GM19468 (cell line): ENCODE measurements at regions not wholly inside any gene's neighbourhood (a gene's known extent, or its start where the extent isn't known, plus 50 kb on each side); places are given as distances from the start of the nearest gene placed in this dataset.
"Not testable (repeated sequence)": the region's sequence is repeated elsewhere in the genome, so short reads cannot be mapped to it uniquely, and the experiment has no call there.

Experiments
- ATAC-seq: cut with Tn5 transposase; IDR thresholded peaks from one replicate; pipeline ENCODE4 v1.9.1; 2021; ENCODE audit warnings: mild to moderate bottlenecking, moderate library complexity, moderate number of reproducible peaks; ENCODE audit not compliant: unreplicated experiment; ENCODE audit errors: extremely low read depth

DNA sequence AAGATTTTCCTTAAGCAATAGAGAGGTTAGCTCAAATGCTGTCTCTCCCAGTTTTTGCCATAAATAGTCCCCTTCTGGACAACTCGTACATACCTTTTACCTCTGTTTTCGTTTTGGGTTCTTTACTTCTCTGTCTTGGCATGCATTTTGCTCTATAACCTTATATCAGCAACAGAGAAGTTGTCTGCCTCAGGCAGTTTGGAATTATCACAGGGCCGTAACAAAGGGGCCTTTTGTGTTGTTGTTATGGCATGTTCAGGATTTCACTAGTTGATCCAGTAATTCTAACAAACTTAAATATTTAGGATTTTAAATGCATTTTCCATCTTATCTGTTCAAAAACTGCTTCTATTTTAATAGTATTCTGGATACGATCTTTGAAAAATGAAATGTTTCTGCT lies 259.8 kb downstream of the CD109 start:
- no peak for ATAC-seq

DNA sequence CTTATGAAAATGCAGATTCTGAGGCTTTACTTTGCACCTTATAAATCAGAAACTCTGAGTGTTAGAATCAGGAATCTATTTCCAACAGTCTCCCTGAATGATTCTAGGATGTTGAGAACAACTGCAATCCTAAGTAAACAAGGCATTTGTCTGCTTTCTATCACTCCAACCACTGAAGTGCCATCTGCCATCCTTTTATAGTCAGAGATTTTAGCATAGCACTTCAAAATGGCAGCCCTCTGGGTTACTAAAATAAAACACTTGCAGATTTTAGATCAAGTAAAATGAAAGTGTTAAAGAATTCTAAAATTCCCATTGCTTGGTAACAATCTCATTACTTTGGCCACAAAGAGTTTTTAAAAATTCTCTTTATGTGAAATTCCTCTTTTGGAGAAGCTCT lies 258.9 kb downstream of the CD109 start:
- no peak for ATAC-seq

DNA sequence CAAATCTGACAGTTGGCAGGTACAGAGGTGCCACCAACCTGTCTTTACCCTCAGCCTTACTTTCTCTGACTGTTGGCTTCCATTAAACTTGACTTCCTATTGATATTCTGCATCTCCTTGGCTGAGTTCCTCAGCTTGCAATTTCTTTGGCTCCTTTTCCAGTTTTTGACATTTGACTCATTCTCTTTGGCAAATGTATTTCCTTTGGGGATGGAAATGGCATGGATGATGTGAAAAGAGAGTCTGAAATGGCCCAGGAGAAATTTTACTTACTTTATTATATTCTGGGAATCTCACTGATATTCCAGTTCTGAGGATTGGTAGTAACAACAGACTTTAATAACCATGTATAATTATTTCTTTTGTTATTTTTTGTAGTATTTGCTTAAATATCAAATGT lies 255.2 kb downstream of the CD109 start:
- ATAC-seq = no peak

DNA sequence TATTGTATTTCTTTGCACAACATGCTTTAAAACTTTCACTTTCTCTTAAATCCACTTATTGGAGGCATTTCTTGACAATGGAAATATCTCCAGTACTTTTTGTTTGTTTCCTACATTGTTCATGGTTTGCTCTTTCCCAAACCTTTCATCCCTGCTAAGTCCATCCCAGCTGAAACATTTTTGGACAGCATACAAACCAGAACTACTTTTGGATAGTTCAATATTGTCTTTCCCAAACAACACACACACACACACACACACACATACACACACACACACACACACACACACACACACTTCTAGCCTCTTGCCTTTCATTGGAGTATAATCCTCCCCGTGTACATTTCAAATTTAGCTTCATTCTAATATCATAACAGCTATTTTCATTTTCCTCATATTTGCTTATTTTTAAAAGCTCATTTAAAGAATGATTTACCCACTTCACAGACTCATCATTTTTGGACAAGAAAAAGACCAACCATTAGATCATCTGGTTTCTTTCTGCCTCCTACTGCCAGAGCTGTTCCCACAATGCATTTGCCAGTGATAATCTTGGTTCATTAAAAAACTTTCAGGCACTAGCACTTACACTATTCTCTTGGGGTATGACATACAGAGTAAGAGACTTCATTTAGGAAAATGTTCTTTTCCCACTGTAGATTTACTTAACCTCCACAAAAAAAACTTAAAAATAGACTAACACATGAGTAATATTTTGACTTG lies 248.1 kb downstream of the CD109 start:
- no peak for ATAC-seq

DNA sequence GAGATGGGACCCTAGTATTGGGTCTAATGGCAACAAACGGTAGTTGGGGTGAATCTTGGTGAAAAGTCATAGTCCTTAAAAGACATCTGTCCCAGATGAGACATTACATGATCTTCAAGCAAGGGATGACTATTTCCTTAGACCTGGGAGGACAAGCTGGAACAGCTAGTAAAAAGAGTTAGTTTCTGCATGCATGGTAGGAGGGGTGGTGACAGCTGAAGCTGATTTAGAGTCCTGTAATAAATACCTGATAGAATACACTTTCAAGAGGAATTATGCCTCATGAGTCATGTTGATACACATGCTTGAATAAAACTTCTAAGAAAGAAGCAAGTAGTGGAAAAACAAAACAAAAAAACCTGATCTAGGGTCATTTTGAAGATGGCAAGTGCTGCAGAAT lies 247.4 kb downstream of the CD109 start:
- ATAC-seq = no peak

DNA sequence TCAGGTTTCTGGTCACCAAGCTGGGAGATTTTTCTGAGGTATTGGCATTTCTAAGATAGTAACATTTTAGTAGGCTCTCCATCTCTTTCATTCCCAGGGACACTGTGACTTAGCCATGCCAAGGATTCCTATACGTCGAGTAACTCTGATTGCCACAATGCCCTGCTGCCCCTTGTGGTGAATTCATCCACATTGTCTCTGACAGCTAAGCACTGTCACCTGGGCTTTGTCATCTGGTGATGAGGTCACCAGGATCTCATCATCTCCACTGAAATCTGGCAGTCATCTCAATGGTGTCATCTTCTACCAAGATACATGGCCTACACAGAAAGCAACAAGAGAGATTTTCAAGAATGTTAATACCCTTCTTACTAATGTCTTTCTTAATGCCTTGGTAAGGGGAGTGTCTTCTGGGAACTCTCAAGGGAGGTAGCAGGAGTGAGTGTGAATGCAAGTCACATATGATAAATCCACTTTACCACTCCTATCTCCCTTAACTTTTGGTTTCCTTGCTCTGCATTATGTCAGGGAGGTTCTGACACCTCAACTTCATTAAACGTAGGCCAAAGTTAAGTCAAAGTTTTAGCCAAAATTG lies 246.7 kb downstream of the CD109 start:
- no peak for ATAC-seq

DNA sequence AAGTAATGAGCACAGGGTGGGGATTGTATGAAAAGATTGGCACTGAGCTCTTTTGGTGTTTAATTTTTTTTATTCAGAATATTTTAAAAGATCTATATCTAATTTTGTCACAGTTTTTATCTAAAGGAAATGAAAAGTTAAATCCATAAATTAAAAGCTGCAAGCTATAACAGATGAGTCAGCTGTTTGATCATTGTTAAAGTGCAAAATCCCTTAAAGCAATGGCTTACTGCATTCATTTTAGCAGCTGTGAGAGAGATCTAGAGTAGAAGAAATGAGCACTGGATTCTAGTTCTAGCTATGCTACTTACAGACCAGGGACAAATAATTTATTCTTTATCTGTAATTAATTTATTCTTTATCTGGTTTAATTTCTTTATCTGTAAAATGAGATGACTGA lies 245.9 kb downstream of the CD109 start:
- ATAC-seq = no peak

DNA sequence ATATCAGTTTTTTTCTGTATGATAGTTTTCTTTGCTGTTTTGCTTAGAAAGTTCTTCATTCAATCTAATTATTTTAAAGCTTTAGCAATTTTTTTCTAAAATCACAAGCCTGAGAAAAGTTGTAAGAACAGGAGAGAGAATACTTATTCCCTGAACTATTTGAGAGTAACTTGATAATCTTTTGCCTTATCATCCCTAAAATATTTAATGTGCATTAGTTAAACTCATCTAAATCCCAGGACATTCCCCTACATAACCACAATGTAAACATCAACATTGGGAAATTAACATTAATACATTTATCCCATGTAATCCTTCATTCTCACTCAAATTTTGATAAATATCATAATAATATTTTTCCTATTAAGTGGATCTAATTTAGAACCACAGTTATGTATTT lies 241.8 kb downstream of the CD109 start:
- ATAC-seq = no peak

DNA sequence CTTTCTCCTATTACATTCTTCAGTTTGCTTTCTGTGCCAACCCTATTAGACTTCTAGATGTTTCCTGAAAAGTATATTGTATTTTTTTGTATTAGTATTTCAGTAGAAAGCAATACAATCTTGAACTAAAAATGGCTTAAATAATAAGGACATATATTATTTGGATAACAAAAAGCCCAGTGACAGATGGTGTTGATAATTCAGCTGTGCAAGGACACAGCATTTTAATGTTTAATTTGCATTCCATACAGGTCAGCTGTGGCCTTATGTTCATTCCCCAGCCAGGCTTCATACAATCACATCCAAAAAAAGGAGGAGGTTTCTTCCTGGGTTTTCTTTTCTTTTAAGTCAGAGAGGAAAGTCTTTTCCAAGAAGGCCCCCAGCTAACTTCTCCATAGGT lies 236.9 kb downstream of the CD109 start:
- ATAC-seq = no peak

DNA sequence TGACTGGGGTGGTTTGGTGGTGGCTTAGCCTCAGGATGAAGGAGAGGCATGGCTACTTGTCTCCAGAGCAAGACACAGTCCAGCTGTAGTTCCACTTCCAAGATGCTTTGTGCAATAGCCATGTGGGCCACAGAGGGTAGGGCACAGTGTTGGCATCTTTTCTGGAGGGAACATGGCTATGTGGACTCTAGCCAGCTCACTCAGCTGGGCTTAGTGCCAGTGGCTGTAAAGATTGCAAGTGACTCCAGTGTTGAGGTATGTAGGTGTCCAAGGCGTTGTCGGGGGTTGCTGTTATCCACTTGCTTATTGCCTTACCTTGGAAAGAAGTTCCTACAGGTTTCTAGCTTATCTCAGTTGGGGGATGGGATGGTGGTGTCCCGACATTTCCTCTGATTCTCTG lies 233.4 kb downstream of the CD109 start:
- ATAC-seq = no peak

DNA sequence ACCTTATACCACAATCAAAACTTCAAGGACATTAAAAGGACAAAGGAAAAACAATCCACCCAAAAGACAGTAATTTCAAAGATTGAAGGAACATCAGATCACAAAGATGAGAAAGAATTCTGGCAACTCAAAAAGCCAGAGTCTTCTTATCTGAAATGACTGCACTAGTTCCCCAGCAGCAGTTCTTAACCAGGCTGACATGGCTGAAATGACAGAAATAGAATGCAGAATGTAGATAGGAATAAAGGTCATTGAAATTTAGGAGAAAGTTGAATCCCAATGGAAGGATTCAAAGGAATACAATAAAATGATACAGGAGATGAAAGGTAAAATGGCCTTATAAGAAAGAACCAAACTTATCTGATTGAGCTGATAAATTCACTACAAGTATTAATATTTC lies 231.4 kb downstream of the CD109 start:
- no peak for ATAC-seq

DNA sequence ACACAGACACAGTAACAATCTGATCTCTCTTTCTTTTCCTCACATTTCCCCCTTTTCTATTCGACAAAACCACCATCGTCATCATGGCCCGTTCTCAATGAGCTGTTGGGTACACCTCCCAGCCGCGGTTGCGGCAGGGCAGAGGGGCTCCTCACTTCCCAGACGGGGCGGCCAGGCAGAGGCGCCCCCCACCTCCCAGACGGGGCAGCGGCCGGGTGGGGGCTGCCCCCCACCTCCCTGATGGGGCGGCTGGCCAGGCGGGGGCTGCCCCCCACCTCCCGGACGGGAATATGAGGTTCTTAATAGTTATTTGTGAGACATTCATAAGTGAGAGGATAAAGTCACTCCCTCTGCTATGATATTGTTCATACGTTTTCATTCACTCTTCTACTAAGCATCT lies 229.7 kb downstream of the CD109 start:
- ATAC-seq = not testable (repeated sequence)

DNA sequence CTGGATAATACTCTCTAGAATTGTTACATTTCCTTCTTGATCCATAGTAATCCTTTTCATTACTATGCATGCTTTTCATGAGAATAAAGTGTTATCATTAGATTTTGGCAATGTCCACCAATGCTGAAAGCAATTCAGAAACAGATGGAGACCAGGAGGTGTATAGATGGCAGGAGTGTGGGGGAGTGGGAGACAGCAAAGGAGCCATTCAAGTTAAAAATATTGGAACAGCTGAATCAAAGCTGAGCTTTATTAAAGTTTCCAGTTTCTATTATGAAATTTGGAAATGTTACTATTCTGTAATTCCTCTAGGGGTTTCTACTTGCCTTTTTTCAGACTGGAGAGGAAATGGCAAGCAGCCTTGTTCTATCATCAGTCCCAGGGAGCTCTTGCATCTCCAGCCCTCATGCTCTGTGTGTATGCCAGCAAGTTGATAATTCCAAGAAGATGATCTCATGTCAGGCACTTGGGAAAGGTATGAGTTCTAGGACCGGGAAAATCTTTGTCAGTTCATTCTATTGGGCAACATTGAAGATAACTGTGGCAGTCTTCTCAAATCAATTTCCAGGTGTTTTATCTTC lies 228.0 kb downstream of the CD109 start:
- ATAC-seq = no peak

DNA sequence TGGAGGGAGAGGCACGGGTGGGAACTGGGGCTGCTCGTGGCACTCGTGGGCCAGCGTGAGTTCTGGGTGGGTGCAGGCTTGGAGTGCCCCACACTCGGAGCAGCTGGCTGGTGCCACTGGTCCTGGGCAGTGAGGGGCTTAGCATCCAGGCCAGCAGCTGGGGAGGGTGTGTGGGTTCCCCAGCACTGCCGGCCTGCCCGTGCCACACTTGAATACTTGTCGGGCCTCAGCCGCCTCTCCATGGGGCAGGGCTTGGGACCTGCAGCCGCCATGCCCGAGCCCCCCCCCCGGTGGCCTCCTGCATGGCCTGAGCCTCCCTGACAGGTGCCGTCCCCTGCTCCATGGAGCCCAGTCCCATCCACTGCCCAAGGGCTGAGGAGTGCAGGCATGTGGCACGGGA lies 207.2 kb downstream of the CD109 start:
- no peak for ATAC-seq

DNA sequence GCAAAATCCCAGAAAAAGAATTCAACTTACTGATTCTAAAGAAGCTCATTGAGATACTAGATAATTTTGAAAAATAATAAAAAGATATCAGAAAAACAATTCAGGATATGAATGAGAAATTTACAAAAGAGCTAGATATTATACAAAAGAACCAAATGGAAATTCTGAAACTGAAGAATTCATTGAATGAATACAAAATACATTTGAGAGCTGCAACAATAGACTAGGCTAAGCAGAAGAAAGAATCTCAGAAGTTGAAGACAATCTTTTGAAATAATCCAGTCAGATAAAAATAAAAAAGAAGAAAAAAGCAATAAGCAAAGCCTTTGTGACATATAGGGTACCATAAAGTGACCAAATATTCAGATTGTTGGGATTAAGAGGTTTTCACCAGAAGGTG lies 206.0 kb downstream of the CD109 start:
- ATAC-seq = no peak

DNA sequence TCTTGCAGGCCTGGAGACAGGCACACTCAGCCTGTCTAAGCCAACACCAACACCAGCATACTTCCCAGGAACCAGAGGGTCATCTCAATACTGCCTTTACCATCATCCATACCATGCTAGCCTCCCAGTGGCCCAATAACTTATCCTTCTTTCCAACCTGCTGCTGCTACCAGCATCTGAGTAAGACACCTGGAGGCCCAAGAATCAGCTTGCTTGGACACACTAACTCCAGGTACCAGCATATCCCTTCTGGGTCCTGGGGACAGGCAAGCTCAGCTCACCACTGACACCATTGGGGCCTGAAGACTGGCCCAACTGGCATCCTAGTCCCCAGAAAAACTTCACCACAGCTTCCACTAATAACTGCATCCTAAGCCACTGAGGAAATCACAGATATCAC lies 205.3 kb downstream of the CD109 start:
- ATAC-seq = no peak

DNA sequence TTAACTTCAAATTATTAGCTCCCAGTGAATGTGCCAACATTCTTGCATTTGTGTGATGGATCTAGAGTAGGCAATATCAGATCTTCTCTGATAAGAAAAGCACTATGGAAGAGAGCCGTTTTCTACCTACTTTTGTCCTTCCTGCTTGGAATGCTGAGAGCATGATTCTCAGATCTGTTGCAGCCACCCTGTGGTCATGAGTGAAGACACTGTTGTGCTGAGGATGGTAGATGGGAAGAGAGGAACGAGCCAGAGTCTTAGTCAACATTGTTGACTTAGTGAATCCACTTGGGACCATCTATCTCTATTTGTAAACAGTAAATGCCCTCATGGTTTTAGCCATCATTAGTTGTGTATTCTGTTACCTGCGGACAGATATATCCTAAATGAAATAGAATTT lies 202.6 kb downstream of the CD109 start:
- no peak for ATAC-seq

DNA sequence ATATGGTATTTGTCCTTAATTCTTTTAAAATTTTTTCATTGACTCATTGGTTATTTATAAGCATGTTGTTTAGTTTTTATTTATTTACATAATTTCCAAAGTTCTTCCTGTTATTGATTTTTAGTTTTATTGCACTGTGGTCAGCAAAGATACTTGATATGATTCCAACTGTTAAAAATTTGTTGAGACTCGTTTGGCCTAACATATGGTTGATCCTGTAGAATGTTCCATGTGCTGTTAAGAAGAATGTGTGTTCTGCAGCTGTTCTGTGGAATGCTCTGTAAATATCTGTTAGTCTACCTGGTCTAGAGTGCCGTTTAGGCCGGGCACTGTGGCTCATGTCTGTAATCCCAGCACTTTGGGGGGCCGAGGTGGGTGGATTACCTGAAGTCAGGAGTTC lies 197.7 kb downstream of the CD109 start:
- no peak for ATAC-seq

DNA sequence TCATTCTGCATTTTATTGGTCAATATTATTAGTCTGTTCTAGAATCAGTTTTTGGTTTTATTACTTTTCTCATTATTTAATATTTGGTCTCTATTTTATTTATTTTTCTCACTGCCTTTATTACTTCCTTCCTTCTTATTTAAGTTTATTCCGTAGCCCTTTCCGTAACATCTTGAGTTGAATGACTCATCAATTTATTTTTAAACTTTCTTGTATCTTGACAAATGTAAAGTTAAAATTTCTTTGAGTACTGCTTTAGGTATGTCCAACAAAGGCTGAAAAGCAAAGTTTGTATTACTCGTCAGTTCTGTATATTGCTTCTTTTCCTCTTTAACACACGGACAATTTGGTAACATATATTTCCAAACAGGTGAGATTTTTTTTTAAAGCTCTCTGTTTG lies 192.0 kb downstream of the CD109 start:
- ATAC-seq = no peak

DNA sequence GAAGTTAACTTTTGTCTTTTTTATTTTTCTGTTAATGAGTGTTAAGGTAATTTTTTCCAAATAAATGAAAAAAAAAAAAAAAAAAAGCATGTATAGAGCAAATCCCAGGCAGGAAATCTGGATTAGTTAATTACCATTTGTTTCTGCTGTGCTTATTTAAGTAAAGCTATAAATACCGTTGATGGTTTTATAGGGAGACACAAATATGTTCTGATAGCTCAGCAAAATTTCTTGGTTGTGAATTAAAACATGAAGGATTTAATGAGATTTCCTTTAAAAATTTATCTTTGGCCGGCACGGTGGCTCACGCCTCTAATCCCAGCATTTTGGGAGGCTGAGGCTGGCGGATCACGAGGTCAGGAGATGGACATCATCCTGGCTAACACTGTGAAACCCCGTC lies 189.4 kb downstream of the CD109 start:
- no peak for ATAC-seq

DNA sequence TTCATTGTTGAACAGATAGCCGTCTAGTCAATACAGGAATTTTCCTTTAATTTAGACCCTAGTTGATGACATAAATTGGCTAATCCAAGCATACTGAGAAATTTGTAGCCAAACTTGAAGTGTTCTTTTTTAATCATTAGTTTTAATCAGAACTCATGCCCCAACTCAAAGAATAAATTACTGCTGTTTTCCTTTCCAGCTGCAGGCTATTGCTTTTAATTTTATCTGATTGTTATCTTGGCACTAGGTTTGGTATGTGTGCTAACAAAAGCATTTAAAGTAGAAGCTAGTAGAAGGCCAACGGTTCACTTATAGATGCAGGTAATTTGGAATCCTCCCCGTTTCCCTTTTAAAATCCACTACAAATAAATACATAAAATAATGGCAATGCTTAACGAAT lies 188.5 kb downstream of the CD109 start:
- no peak for ATAC-seq
